SK-N-SH treated with all-trans-retinoic acid at 6 μM for 48 hours (cell line): ENCODE measurements at regions not wholly inside any gene's neighbourhood (a gene's known extent, or its start where the extent isn't known, plus 50 kb on each side); places are given as distances from the start of the nearest gene placed in this dataset.

Source experiments
- ATAC-seq: fragments of 200-7000 bp; cut with Tn5 transposase; 3 replicates; pipeline ENCODE4 v1.9.1; 2020; ENCODE audit warnings: mild to moderate bottlenecking, moderate library complexity
- ARNTL ChIP-seq: fragments of 450-650 bp; formaldehyde crosslinking; IDR thresholded peaks from 2 replicates; pipeline ENCODE4 v1.5.0; 2020; ENCODE audit warnings: low read depth, mild to moderate bottlenecking, moderate library complexity, borderline replicate concordance
- BACH2 ChIP-seq: fragments of 250-450 bp; sonication (Bioruptor Pico); IDR thresholded peaks from 2 replicates; pipeline ENCODE4 v1.9.0; 2021; ENCODE audit warnings: mild to moderate bottlenecking, borderline replicate concordance
- CSDC2 ChIP-seq: fragments of 250-450 bp; sonication (Bioruptor Pico); IDR thresholded peaks from 2 replicates; pipeline ENCODE4 v1.5.0; 2020; ENCODE audit warnings: mild to moderate bottlenecking, moderate library complexity
- ESRRG ChIP-seq: fragments of 250-450 bp; sonication (Bioruptor Pico); IDR thresholded peaks from 2 replicates; pipeline ENCODE4 v1.6.1; 2021; ENCODE audit warnings: mild to moderate bottlenecking
- GLIS3 ChIP-seq: fragments of 250-450 bp; sonication (Bioruptor Pico); IDR thresholded peaks from 2 replicates; pipeline ENCODE4 v1.5.0; 2020; ENCODE audit warnings: mild to moderate bottlenecking, moderate library complexity
- ISL1 ChIP-seq: fragments of 250-450 bp; sonication (Bioruptor Pico); IDR thresholded peaks from 2 replicates; pipeline ENCODE4 v2.1.2; 2022; ENCODE audit warnings: mild to moderate bottlenecking, moderate library complexity
- OSR1 ChIP-seq: fragments of 250-450 bp; sonication (Bioruptor Pico); IDR thresholded peaks from 2 replicates; pipeline ENCODE4 v1.8.0; 2022; ENCODE audit warnings: moderate library complexity, mild to moderate bottlenecking, inconsistent platforms
- PPARA ChIP-seq: fragments of 250-450 bp; sonication (Bioruptor Pico); IDR thresholded peaks from 2 replicates; pipeline ENCODE4 v1.5.0; 2020; ENCODE audit warnings: mild to moderate bottlenecking, borderline replicate concordance
- RARB ChIP-seq: fragments of 250-450 bp; sonication (Bioruptor Pico); IDR thresholded peaks from 2 replicates; pipeline ENCODE4 v1.8.0; 2021; ENCODE audit warnings: mild to moderate bottlenecking, moderate library complexity
- SNAI2 ChIP-seq: fragments of 250-450 bp; sonication (Bioruptor Pico); IDR thresholded peaks from 2 replicates; pipeline ENCODE4 v1.5.0; 2020; ENCODE audit warnings: mild to moderate bottlenecking, moderate library complexity
- TCF4 ChIP-seq: fragments of 250-450 bp; sonication (Bioruptor Pico); IDR thresholded peaks from 2 replicates; pipeline ENCODE4 v1.8.0; 2021; ENCODE audit warnings: mild to moderate bottlenecking, moderate library complexity, borderline replicate concordance
- TOX ChIP-seq: fragments of 250-450 bp; sonication (Bioruptor Pico); IDR thresholded peaks from 2 replicates; pipeline ENCODE4 v1.8.0; 2021; ENCODE audit warnings: mild to moderate bottlenecking, moderate library complexity, borderline replicate concordance
- ZFP3 ChIP-seq: fragments of 250-450 bp; sonication (Bioruptor Pico); IDR thresholded peaks from 2 replicates; pipeline ENCODE4 v1.5.0; 2020; ENCODE audit warnings: mild to moderate bottlenecking, moderate library complexity
- ZNF565 ChIP-seq: fragments of 450-650 bp; formaldehyde crosslinking; conservative IDR thresholded peaks from 2 replicates; pipeline ENCODE4 v1.5.0; 2020; ENCODE audit warnings: low read depth, mild to moderate bottlenecking, moderate library complexity
- ZNF70 ChIP-seq: fragments of 450-650 bp; formaldehyde crosslinking; IDR thresholded peaks from 2 replicates; pipeline ENCODE4 v1.5.0; 2020; ENCODE audit warnings: mild to moderate bottlenecking, moderate library complexity
- ZNF8 ChIP-seq: fragments of 450-650 bp; formaldehyde crosslinking; IDR thresholded peaks from 2 replicates; pipeline ENCODE4 v1.5.0; 2020; ENCODE audit warnings: mild to moderate bottlenecking, moderate library complexity
- TF ChIP-seq, protein P1 (sequence below): fragments of 250-450 bp; sonication (Bioruptor Pico); IDR thresholded peaks from 2 replicates; pipeline ENCODE4 v1.5.1; 2021; ENCODE audit warnings: mild to moderate bottlenecking, moderate library complexity
- TF ChIP-seq, protein P2 (sequence below): fragments of 250-450 bp; sonication (Bioruptor Pico); IDR thresholded peaks from 2 replicates; pipeline ENCODE4 v1.5.1; 2020; ENCODE audit warnings: low read depth, mild to moderate bottlenecking, moderate library complexity
- TF ChIP-seq, protein P3 (sequence below): fragments of 250-450 bp; sonication (Bioruptor Pico); IDR thresholded peaks from 2 replicates; pipeline ENCODE4 v1.5.0; 2020; ENCODE audit warnings: mild to moderate bottlenecking, moderate library complexity
- TF ChIP-seq, protein P4 (sequence below): fragments of 250-450 bp; sonication (Bioruptor Pico); IDR thresholded peaks from 2 replicates; pipeline ENCODE4 v1.8.0; 2020; ENCODE audit warnings: mild to moderate bottlenecking, moderate library complexity, borderline replicate concordance
- TF ChIP-seq, protein P5 (sequence below): fragments of 250-450 bp; sonication (Bioruptor Pico); IDR thresholded peaks from 2 replicates; pipeline ENCODE4 v1.8.0; 2021; ENCODE audit warnings: low read depth, mild to moderate bottlenecking, moderate library complexity, borderline replicate concordance

DNA sequence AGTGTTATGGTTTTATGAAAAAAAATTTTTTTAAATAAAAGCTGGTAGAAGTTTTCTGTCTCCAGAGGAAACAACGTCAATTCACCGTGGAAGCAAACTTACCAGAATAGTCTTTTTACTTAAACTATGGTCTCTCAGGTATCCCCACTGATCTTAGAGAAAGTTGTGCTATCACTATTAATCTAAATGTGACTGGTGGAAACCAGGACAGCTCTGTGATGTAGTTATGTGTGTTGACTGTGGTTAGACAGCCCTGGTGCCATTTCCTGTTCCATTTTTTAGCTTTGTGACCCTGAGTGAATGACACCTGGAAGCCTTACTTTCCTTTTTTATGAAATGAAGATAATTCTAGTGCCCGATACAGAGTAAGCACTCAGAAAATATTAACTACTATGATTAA is 111.8 kb upstream of the HUWE1 start:
- TF ChIP-seq OSR1 (CRISPR knock-in tag) (no peak), ZNF565 (no peak), PPARA (no peak), CSDC2 (CRISPR knock-in tag) (no peak), ZNF8 (no peak), ISL1 (CRISPR knock-in tag) (no peak), ZFP3 (CRISPR knock-in tag) (no peak), RARB (CRISPR knock-in tag) (no peak), ZNF70 (CRISPR knock-in tag) (no peak), ARNTL (CRISPR knock-in tag) (no peak), TOX (CRISPR knock-in tag) (no peak), SNAI2 (CRISPR knock-in tag) (no peak), ESRRG (CRISPR knock-in tag) (no peak)
- TF ChIP-seq, protein P1, sequence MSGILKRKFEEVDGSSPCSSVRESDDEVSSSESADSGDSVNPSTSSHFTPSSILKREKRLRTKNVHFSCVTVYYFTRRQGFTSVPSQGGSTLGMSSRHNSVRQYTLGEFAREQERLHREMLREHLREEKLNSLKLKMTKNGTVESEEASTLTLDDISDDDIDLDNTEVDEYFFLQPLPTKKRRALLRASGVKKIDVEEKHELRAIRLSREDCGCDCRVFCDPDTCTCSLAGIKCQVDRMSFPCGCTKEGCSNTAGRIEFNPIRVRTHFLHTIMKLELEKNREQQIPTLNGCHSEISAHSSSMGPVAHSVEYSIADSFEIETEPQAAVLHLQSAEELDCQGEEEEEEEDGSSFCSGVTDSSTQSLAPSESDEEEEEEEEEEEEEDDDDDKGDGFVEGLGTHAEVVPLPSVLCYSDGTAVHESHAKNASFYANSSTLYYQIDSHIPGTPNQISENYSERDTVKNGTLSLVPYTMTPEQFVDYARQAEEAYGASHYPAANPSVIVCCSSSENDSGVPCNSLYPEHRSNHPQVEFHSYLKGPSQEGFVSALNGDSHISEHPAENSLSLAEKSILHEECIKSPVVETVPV: no peak
- TF ChIP-seq, protein P2, sequence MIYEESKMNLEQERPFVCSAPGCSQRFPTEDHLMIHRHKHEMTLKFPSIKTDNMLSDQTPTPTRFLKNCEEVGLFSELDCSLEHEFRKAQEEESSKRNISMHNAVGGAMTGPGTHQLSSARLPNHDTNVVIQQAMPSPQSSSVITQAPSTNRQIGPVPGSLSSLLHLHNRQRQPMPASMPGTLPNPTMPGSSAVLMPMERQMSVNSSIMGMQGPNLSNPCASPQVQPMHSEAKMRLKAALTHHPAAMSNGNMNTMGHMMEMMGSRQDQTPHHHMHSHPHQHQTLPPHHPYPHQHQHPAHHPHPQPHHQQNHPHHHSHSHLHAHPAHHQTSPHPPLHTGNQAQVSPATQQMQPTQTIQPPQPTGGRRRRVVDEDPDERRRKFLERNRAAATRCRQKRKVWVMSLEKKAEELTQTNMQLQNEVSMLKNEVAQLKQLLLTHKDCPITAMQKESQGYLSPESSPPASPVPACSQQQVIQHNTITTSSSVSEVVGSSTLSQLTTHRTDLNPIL (CRISPR knock-in tag): no peak
- TF ChIP-seq, protein P3, sequence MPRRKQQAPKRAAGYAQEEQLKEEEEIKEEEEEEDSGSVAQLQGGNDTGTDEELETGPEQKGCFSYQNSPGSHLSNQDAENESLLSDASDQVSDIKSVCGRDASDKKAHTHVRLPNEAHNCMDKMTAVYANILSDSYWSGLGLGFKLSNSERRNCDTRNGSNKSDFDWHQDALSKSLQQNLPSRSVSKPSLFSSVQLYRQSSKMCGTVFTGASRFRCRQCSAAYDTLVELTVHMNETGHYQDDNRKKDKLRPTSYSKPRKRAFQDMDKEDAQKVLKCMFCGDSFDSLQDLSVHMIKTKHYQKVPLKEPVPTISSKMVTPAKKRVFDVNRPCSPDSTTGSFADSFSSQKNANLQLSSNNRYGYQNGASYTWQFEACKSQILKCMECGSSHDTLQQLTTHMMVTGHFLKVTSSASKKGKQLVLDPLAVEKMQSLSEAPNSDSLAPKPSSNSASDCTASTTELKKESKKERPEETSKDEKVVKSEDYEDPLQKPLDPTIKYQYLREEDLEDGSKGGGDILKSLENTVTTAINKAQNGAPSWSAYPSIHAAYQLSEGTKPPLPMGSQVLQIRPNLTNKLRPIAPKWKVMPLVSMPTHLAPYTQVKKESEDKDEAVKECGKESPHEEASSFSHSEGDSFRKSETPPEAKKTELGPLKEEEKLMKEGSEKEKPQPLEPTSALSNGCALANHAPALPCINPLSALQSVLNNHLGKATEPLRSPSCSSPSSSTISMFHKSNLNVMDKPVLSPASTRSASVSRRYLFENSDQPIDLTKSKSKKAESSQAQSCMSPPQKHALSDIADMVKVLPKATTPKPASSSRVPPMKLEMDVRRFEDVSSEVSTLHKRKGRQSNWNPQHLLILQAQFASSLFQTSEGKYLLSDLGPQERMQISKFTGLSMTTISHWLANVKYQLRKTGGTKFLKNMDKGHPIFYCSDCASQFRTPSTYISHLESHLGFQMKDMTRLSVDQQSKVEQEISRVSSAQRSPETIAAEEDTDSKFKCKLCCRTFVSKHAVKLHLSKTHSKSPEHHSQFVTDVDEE (CRISPR knock-in tag): no peak
- TF ChIP-seq, protein P4, sequence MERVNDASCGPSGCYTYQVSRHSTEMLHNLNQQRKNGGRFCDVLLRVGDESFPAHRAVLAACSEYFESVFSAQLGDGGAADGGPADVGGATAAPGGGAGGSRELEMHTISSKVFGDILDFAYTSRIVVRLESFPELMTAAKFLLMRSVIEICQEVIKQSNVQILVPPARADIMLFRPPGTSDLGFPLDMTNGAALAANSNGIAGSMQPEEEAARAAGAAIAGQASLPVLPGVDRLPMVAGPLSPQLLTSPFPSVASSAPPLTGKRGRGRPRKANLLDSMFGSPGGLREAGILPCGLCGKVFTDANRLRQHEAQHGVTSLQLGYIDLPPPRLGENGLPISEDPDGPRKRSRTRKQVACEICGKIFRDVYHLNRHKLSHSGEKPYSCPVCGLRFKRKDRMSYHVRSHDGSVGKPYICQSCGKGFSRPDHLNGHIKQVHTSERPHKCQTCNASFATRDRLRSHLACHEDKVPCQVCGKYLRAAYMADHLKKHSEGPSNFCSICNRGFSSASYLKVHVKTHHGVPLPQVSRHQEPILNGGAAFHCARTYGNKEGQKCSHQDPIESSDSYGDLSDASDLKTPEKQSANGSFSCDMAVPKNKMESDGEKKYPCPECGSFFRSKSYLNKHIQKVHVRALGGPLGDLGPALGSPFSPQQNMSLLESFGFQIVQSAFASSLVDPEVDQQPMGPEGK (CRISPR knock-in tag): no peak
- ATAC-seq: no peak

DNA sequence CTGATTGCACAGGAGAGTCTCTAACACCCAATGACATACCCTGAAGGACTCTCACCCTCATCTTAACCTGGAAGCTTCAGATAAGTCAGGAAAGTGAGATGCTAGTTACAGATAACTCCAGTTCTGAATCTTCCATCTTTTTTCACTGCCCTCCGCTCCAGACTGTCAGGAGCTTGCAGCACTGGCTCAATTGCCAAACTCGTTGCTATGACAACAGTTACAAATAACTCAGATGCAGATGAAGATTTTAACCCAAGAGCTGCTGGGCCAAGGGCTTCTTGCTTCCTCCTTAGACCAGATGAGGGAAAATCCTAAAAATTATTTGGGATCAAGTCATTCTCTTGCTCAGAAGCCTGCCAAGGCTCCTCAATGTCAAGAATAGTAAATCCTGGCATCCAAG is 109.1 kb upstream of the HUWE1 start:
- TF ChIP-seq TOX (CRISPR knock-in tag): no peak
- TF ChIP-seq GLIS3 (CRISPR knock-in tag): no peak
- TF ChIP-seq RARB (CRISPR knock-in tag): no peak
- TF ChIP-seq, protein P5, sequence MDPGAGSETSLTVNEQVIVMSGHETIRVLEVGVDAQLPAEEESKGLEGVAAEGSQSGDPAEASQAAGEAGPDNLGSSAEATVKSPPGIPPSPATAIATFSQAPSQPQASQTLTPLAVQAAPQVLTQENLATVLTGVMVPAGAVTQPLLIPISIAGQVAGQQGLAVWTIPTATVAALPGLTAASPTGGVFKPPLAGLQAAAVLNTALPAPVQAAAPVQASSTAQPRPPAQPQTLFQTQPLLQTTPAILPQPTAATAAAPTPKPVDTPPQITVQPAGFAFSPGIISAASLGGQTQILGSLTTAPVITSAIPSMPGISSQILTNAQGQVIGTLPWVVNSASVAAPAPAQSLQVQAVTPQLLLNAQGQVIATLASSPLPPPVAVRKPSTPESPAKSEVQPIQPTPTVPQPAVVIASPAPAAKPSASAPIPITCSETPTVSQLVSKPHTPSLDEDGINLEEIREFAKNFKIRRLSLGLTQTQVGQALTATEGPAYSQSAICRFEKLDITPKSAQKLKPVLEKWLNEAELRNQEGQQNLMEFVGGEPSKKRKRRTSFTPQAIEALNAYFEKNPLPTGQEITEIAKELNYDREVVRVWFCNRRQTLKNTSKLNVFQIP (CRISPR knock-in tag): no peak
- no peak for TF ChIP-seq ISL1 (CRISPR knock-in tag)
- no peak for TF ChIP-seq ZFP3 (CRISPR knock-in tag)
- no peak for TF ChIP-seq ZNF565
- no peak for TF ChIP-seq SNAI2 (CRISPR knock-in tag)
- TF ChIP-seq ESRRG (CRISPR knock-in tag): no peak
- TF ChIP-seq, protein P3 (CRISPR knock-in tag): no peak
- TF ChIP-seq ZNF70 (CRISPR knock-in tag): no peak
- TF ChIP-seq OSR1 (CRISPR knock-in tag): no peak
- no peak for TF ChIP-seq BACH2 (CRISPR knock-in tag)
- TF ChIP-seq TCF4 (CRISPR knock-in tag): no peak
- ATAC-seq: no peak
